IPS-20b (cell line): ENCODE measurements at regions not wholly inside any gene's neighbourhood (a gene's known extent, or its start where the extent isn't known, plus 50 kb on each side); places are given as distances from the start of the nearest gene placed in this dataset.
"Not testable (repeated sequence)": the region's sequence is repeated elsewhere in the genome, so short reads cannot be mapped to it uniquely, and the experiment has no call there.

ENCODE experiments used
- H3K27ac ChIP-seq: one replicate; pipeline ENCODE4 v1.5.1; 2013; ENCODE audit warnings: low read length
- H3K27me3 ChIP-seq: 2 replicates; pipeline ENCODE4 v1.6.1; 2013; ENCODE audit warnings: mild to moderate bottlenecking, low read length, inconsistent platforms; ENCODE audit not compliant: insufficient read depth
- H3K36me3 ChIP-seq: 2 replicates; pipeline ENCODE4 v1.6.1; 2013; ENCODE audit warnings: low read depth, mild to moderate bottlenecking, inconsistent platforms, low read length, moderate library complexity; ENCODE audit not compliant: insufficient read depth
- H3K4me1 ChIP-seq: 2 replicates; pipeline ENCODE4 v1.6.1; 2013; ENCODE audit warnings: mild to moderate bottlenecking, control low read depth, inconsistent platforms, low read length, moderate library complexity; ENCODE audit not compliant: insufficient read depth
- H3K4me3 ChIP-seq: 2 replicates; pipeline ENCODE4 v1.5.1; 2013; ENCODE audit warnings: mild to moderate bottlenecking, low read length, inconsistent platforms
- H3K9ac ChIP-seq: 2 replicates; pipeline ENCODE4 v1.6.1; 2013; ENCODE audit warnings: low read depth, mild to moderate bottlenecking, inconsistent platforms, low read length, moderate library complexity
- H3K9me3 ChIP-seq: 2 replicates; pipeline ENCODE4 v1.6.1; 2013; ENCODE audit warnings: mild to moderate bottlenecking, low read depth, low read length, inconsistent platforms; ENCODE audit not compliant: insufficient read depth

GRCh38 chr1:187063271-187063670 is 234.5 kb downstream of the PLA2G4A start:
- H3K27ac ChIP-seq = no peak overlapping the region
- no peaks in the 10 kb centered on the region for H3K36me3 ChIP-seq
- no peak overlapping the region for H3K9ac ChIP-seq

GRCh38 chr1:187067160-187067559 is 238.4 kb downstream of the PLA2G4A start:
- no peaks in the 10 kb centered on the region for H3K36me3 ChIP-seq
- no peaks in the 10 kb centered on the region for H3K27me3 ChIP-seq
- H3K9me3 ChIP-seq = no peaks in the 10 kb centered on the region
- peaks cover 10% of the 10 kb centered on the region for H3K4me1 ChIP-seq
- no peak overlapping the region for H3K9ac ChIP-seq
- H3K27ac ChIP-seq = no peak overlapping the region
- H3K4me3 ChIP-seq = no peak overlapping the region

More at GRCh38 chr1:187063271-187063670, 234.5 kb downstream of the PLA2G4A start:
- Histone ChIP-seq H3K27me3 (no peaks in the 10 kb centered on the region), H3K4me1 (no peaks in the 10 kb centered on the region), H3K4me3 (no peak overlapping the region), H3K9me3 (no peaks in the 10 kb centered on the region)

GRCh38 chr1:187070076-187070475 is 241.3 kb downstream of the PLA2G4A start:
- Histone ChIP-seq H3K9ac (no peak overlapping the region), H3K9me3 (no peaks in the 10 kb centered on the region), H3K4me1 (peaks cover 10% of the 10 kb centered on the region), H3K27ac (no peak overlapping the region), H3K4me3 (no peak overlapping the region), H3K36me3 (no peaks in the 10 kb centered on the region), H3K27me3 (no peaks in the 10 kb centered on the region)

GRCh38 chr1:187072262-187073034 is 243.7 kb downstream of the PLA2G4A start:
- H3K36me3 ChIP-seq, H3K4me3 ChIP-seq, H3K27ac ChIP-seq, H3K27me3 ChIP-seq, H3K9me3 ChIP-seq, H3K9ac ChIP-seq: not testable (repeated sequence)
- peaks cover 10% of the 10 kb centered on the region for H3K4me1 ChIP-seq

- not testable (repeated sequence) for H3K4me3 ChIP-seq, H3K9me3 ChIP-seq, H3K27ac ChIP-seq, H3K27me3 ChIP-seq, H3K9ac ChIP-seq, H3K36me3 ChIP-seq
- peaks cover 10% of the 10 kb centered on the region for H3K4me1 ChIP-seq
Measured at GRCh38 chr1:187073035-187073560, 244.3 kb downstream of the PLA2G4A start.

GRCh38 chr1:187073634-187074245 is 245.0 kb downstream of the PLA2G4A start:
- not testable (repeated sequence) for H3K27ac ChIP-seq

GRCh38 chr1:187074445-187075048 is 245.8 kb downstream of the PLA2G4A start:
- no peak overlapping the region for H3K4me3 ChIP-seq
- no peaks in the 10 kb centered on the region for H3K27me3 ChIP-seq
- no peaks in the 10 kb centered on the region for H3K36me3 ChIP-seq
- no peaks in the 10 kb centered on the region for H3K9me3 ChIP-seq
- peaks cover 10% of the 10 kb centered on the region for H3K4me1 ChIP-seq
- H3K27ac ChIP-seq = no peak overlapping the region
- no peak overlapping the region for H3K9ac ChIP-seq

More at GRCh38 chr1:187073634-187074245, 245.0 kb downstream of the PLA2G4A start:
- H3K9me3 ChIP-seq, H3K36me3 ChIP-seq, H3K27me3 ChIP-seq, H3K4me3 ChIP-seq, H3K9ac ChIP-seq: not testable (repeated sequence)
- H3K4me1 ChIP-seq = peaks cover 10% of the 10 kb centered on the region

- Histone ChIP-seq H3K27ac (no peak overlapping the region), H3K27me3 (no peaks in the 10 kb centered on the region), H3K4me1 (no peaks in the 10 kb centered on the region), H3K36me3 (no peaks in the 10 kb centered on the region), H3K4me3 (no peak overlapping the region), H3K9me3 (no peaks in the 10 kb centered on the region), H3K9ac (no peak overlapping the region)
Measured at GRCh38 chr1:187076922-187077321, 248.2 kb downstream of the PLA2G4A start.

GRCh38 chr1:187078321-187078720 is 249.6 kb downstream of the PLA2G4A start:
- H3K36me3 ChIP-seq = no peaks in the 10 kb centered on the region
- no peak overlapping the region for H3K27ac ChIP-seq
- no peaks in the 10 kb centered on the region for H3K4me1 ChIP-seq
- no peak overlapping the region for H3K4me3 ChIP-seq
- H3K9ac ChIP-seq = no peak overlapping the region
- H3K27me3 ChIP-seq = no peaks in the 10 kb centered on the region
- no peaks in the 10 kb centered on the region for H3K9me3 ChIP-seq

- H3K27ac ChIP-seq = no peak overlapping the region
- no peak overlapping the region for H3K9ac ChIP-seq
- no peaks in the 10 kb centered on the region for H3K4me1 ChIP-seq
- no peaks in the 10 kb centered on the region for H3K27me3 ChIP-seq
- H3K36me3 ChIP-seq = no peaks in the 10 kb centered on the region
- H3K9me3 ChIP-seq = no peaks in the 10 kb centered on the region
- H3K4me3 ChIP-seq = no peak overlapping the region
Measured at GRCh38 chr1:187078916-187079315, 250.2 kb downstream of the PLA2G4A start.

- H3K9me3 ChIP-seq = no peaks in the 10 kb centered on the region
- H3K4me1 ChIP-seq = no peaks in the 10 kb centered on the region
- H3K27me3 ChIP-seq = no peaks in the 10 kb centered on the region
- H3K4me3 ChIP-seq = no peak overlapping the region
- H3K9ac ChIP-seq = no peak overlapping the region
- H3K36me3 ChIP-seq = no peaks in the 10 kb centered on the region
- no peak overlapping the region for H3K27ac ChIP-seq
Measured at GRCh38 chr1:187079330-187079729, 250.6 kb downstream of the PLA2G4A start.

- H3K4me1 ChIP-seq = no peaks in the 10 kb centered on the region
- H3K27ac ChIP-seq = no peak overlapping the region
- H3K4me3 ChIP-seq = no peak overlapping the region
- H3K36me3 ChIP-seq = no peaks in the 10 kb centered on the region
- no peak overlapping the region for H3K9ac ChIP-seq
- no peaks in the 10 kb centered on the region for H3K27me3 ChIP-seq
- peaks cover 8% of the 10 kb centered on the region for H3K9me3 ChIP-seq
Measured at GRCh38 chr1:187091666-187092065, 262.9 kb downstream of the PLA2G4A start.
